SK-N-SH (cell line): ENCODE measurements at regions not wholly inside any gene's neighbourhood (a gene's known extent, or its start where the extent isn't known, plus 50 kb on each side); places are given as distances from the start of the nearest gene placed in this dataset.

ENCODE experiments used
- CTCF ChIP-seq: fragments of 200-600 bp; sonication (generic); IDR thresholded peaks from 2 replicates; pipeline ENCODE4 v1.6.1; 2017; ENCODE audit warnings: antibody characterized with exemption, mild to moderate bottlenecking, moderate library complexity
- EP300 ChIP-seq, 2 experiments: IDR thresholded peaks; 2 replicates each; pipeline versions ENCODE4 v1.4.0 to v1.6.1; 2012; ENCODE audit warnings: borderline replicate concordance in 1 of 2, low read depth in 1 of 2, low read length in 1 of 2
- JUND ChIP-seq: IDR thresholded peaks from 2 replicates; pipeline ENCODE4 v1.4.0; 2012
- MXI1 ChIP-seq: IDR thresholded peaks from 2 replicates; pipeline ENCODE4 v1.6.1; 2012; ENCODE audit warnings: mild to moderate bottlenecking, low read depth, low read length, improper control_type of control experiment
- POLR2AphosphoS5 ChIP-seq: IDR thresholded peaks from 2 replicates; pipeline ENCODE4 v1.6.1; 2012; ENCODE audit warnings: low read depth, low read length
- YY1 ChIP-seq: IDR thresholded peaks from 2 replicates; pipeline ENCODE4 v1.4.0; 2012; ENCODE audit warnings: low read depth, mild to moderate bottlenecking

- TF ChIP-seq JUND (no peak), CTCF (no peak), MXI1 (no peak), YY1 (no peak), EP300 (IDR thresholded peaks at IDR 0.05; ENCODE audit: borderline replicate concordance in 1 of 2, low read depth in 1 of 2, low read length in 1 of 2) (no peak), POLR2AphosphoS5 (no peak)
Measured at GRCh38 chrX:44061968-44062614, 88.9 kb upstream of the NDP start.
